ENCODE measurements at regions not wholly inside any gene's neighbourhood (a gene's known extent, or its start where the extent isn't known, plus 50 kb on each side); places are given as distances from the start of the nearest gene placed in this dataset.

DNA sequence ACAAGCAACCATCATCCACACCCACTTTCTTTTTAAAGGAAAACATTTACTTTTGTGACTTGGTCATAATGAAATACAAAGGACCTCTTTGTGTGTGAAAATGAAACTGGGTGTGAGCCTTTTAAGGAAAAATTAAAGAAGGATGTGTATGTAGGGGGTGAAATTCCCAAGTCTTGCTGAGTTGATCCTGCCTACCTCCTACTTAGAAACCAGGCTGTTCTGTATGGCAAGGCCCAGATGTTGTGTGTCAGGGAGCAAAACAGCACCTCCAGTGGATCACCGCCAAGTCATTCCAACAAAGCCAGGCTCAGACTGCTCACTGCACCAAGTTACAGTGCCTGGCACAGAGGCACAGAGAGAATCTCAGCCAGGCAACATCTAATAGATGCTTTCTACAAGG lies 198.5 kb upstream of the FBN2 start:
- DNase-seq: no peak

DNA sequence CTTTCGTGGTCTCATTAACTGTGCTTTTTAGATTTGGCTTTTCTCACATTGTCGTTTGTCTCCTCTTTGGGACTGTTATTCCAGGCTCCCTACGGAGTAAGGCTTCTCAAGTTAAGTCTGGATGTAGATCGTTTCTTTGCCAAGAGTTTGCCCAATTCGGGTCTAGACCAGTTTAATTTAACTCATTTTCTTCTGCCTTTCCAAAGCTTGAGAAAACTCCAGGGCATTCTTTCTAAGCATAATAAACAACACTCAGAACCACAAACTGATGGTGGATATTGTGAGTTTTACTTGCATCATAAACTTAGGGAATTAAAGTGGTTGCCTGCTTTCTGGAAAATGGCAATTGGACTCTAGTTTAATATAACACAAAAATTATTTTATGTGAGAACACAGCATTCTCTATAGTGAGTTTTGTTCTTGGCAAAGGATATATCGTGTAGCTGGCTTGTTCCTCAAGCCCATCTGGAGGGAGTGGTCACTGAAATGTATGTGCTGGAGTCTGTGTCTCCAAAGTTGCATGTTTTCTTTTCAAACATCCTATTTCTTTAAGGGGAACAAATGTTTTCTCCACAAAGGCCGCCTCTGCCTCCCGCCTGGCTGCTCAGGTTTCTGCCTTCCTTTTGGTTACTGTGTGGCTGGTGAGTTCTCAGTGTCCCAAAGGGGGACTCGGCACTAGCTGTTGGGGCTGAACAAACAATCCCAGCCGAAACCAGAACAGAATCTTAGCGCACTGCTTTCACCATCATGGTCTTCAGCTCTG lies 211.3 kb upstream of the FBN2 start:
- DNase-seq: no peak

- no peak for DNase-seq
Observed at GRCh38 chr5:128750155-128750554, 212.1 kb upstream of the FBN2 start.

DNA sequence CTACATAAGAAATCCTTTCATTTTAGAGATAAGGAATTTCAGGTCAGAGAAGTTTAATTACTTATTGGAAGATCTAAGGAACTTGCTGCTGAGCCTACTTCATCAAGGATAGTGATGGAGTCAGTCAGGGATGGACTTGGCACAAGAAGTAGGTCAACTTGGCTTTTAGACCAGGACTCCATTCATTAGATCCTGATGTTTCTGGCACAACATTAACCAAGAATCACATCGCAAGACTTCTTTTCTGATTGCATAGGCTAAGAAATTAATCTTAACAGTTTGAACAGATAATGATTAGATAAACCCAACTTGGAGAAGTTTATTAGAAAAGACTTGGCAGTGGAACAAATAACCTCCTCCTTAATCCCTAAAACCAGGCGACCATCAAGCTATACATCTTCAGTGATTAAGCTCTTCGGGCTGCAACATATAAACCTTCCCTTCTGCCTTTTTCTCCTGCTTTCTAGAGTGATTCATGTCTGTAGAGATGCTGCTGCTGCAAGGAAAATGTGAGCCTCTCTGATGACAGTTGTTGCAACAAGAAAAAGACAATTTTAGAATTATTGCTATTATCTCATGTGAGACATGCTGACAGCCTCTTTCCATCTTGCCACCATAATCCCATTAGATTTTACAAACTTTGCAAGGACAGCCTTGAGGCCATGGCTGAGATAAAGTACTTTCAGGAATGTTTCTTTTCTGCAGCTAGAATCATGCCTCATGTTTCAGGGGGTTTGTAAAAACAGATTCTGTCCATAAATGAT lies 207.9 kb upstream of the SLC27A6 start:
- DNase-seq: no peak

- DNase-seq: no peak
Observed at GRCh38 chr5:128762661-128763306, 202.5 kb upstream of the SLC27A6 start.

GRCh38 chr5:128763321-128763720 lies 202.0 kb upstream of the SLC27A6 start:
- no peak for DNase-seq

- no peak for DNase-seq
Observed at GRCh38 chr5:128764601-128765310, 200.5 kb upstream of the SLC27A6 start.

DNA sequence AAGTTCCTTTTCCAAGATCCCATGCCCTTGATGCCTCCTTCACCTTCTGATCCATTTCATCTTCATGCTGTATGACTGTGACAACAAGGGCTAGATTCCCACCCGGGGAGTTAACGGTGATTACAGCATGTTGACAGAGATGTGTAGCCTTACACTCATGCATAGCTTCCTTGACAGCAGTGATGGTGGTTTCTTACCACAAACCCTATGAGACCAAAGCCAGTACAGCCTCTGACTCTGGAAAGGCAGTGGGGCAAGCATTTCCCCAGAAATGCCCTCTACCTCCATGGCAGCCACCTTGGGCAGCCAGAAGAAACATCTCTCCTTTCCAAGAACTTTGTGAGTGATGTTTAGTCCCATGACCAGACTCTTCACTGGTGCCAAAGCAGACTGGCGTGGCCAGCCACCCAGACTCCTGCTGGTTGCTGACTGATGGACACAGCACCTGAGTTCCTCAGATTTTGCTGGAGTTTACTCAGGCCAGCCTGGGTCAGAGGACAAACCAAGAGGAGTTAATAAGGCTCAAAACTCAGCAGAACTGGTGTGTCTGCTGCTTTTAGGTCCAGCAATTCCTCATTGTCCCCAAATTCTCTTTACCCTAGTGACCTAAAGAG lies 199.7 kb upstream of the SLC27A6 start:
- DNase-seq: no peak

- DNase-seq: no peak
Observed at GRCh38 chr5:128766406-128766805, 198.9 kb upstream of the SLC27A6 start.

- DNase-seq: no peak
Observed at GRCh38 chr5:128770907-128771306, 194.4 kb upstream of the SLC27A6 start.

GRCh38 chr5:128772356-128772755 lies 192.9 kb upstream of the SLC27A6 start:
- DNase-seq: no peak

DNA sequence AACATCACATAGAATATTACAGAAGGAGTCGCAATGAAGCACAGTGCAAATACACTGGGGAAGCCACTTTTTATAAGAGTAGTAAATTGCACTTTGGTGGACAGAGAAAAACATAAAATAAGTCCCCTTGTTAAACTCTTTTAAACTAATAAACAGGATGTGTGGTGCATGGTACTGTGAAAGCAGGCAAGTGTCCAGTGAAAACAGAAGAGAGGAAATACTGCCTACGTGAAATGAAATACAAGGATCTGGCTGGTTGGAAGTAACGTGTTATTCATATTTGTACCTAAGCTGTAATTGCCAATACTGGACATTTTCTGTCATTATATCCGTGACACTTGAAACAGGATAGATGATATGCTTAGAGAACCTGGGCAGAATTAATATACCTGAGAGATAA lies 191.9 kb upstream of the SLC27A6 start:
- no peak for DNase-seq

DNA sequence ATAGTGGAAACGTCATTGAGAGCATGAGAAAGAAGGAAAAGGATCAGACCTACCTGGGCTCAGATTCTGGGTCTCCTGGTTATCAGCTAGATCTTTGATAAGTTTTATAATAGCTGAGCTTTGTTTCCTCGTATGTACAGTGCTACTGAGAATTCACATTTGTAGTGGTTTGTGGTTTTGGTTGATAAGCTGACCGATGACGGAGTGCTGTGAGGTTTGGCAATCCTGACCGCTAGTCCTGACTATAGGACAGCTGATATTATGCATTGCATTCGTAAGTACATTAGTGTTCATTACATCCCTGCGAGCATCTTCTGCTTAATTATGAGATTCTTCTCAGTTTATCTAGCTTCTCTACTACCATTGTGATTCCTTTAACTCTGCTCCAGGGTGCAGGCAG lies 190.7 kb upstream of the SLC27A6 start:
- DNase-seq: no peak

DNA sequence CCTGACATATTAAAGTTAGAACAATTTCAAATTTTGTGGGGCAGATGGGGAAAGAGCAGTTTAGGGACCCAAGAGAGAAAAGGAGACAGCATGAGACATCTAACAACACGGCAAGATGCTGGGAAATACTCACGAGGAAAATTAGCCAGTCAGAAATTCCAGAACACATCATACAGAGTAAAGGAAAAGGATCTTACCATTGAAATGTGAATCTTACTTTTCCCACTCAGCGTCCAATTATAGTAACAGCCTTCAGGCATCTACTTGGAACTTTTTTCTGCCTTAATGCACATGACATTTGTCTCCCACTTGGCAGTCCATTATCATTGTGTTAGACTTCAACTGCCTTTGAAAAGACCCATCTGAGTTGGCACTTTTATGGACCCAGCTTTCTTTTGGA lies 189.7 kb upstream of the SLC27A6 start:
- no peak for DNase-seq

- no peak for DNase-seq
Observed at GRCh38 chr5:128777052-128777451, 188.2 kb upstream of the SLC27A6 start.

DNA sequence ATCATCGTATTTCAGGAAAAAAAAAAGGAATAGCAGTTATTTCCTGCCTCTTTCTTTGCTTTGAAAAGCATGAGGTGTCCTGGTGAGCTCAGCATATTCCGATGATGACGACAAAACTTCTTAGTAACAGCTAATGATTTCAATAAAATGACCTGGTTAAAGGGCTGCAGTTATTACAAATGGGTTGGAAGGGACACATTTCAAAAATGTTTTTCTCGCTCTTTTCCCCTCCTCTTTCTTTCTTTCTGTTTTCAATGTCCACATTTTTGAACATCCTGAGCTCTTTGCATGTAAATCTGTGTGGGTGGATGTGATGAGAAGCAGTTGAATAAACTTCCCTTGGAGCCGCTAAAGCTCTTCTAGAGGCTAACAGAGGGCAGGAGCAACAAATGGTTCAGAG lies 186.8 kb upstream of the SLC27A6 start:
- DNase-seq: no peak

DNA sequence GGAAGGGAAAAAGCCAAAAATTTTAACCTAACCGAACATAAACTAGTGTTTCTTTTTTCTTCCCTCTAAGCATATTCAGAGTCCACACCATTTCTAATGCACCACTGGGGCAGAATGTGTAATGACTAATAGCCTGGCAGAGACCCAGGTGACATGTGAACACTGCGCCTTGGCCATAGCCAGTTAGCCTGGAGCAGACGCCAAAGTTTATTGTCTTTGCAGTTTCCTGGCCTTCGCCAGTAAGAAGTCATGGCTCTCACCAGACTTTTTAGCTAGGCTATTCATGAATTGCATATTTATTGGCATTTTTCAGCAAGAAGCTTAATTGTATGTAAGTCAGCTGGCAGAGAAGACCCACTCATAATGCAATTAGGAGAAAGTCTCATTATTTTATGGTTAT lies 182.8 kb upstream of the SLC27A6 start:
- DNase-seq: no peak

GRCh38 chr5:128784726-128785125 lies 180.6 kb upstream of the SLC27A6 start:
- DNase-seq: no peak

DNA sequence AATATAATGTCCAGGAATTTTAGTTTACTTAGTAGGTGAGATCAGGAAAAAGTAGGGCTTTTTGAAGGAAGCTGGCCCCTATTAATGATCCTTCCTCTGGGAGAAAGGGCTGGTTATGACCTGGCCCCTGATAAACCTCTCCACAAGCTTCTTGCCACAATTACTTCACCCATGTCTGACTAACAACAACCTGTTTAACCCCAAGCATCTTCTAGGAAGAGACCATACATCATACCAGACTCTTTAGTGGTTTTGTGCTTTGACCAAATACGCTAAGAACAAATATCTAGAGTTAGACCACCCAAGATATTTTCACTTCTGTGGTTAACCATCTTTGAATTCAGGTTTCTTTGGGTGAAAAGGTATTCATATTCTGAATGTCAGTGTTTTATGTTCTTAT lies 174.0 kb upstream of the SLC27A6 start:
- no peak for DNase-seq

DNA sequence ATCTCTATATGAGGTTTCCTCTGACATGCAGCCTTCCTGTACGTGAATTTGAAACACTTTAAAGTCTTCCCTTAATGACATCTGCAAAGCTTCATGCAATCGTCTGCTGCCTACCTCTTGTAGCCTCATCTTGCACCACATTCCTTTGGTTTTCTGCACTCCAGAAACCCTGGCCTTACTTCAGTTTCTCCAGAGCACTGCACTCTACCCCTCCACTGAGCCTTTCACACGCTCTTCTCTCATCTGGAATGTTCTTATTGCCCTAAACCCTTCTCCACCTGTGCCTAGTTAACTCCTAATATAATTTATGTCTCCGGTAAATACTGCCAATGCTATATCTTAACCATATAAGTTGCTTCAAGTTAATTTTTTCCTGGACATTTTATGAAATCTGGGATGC lies 168.8 kb upstream of the SLC27A6 start:
- DNase-seq: no peak

DNA sequence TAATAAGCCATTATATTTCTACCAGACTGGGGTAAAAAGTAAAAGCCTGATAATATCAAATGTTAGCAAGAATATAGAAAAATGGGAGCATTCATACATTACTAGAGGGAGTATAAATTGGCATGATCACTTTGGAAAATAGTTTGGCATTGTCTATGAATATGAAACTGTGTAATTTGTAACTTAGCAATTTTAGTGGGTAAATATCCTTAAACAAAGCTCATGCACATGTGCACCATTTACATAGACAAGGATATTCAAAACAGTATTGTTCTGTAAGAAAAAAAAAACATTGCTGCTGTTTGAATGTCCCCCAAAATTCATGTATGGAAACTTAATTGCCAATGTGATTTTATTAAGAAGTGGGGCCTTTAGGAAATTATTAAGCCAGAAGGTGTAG lies 166.4 kb upstream of the SLC27A6 start:
- DNase-seq: no peak

DNA sequence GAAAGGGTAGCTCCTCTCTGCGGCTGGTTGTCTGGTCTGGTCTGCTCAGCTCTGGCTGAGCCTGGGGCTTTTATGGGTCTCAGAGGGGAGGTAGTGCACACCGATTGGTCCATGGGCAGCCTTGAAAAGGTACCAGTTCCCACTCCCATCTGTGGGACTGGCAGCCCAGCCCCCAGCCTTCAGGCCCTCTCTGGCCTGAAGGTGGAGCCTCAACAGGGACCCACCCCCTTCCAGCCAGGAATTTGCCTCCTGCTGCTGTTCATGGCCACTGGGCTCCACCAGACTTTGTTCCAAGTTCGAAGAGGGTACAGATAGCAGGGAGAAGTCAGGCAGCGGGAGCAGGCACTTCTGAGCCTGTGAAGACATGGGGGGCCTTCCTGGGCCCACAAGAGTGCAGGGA lies 165.3 kb upstream of the SLC27A6 start:
- DNase-seq: no peak

- no peak for DNase-seq
Observed at GRCh38 chr5:128800377-128800776, 164.9 kb upstream of the SLC27A6 start.
